Fibroblast of upper back skin (primary cell): ENCODE measurements at regions not wholly inside any gene's neighbourhood (a gene's known extent, or its start where the extent isn't known, plus 50 kb on each side); places are given as distances from the start of the nearest gene placed in this dataset.
"Not testable (repeated sequence)": the region's sequence is repeated elsewhere in the genome, so short reads cannot be mapped to it uniquely, and the experiment has no call there.

ENCODE experiments used
- DNase-seq: peaks from one replicate; pipeline ENCODE4 v3.0.0-alpha.2; 2013

DNA sequence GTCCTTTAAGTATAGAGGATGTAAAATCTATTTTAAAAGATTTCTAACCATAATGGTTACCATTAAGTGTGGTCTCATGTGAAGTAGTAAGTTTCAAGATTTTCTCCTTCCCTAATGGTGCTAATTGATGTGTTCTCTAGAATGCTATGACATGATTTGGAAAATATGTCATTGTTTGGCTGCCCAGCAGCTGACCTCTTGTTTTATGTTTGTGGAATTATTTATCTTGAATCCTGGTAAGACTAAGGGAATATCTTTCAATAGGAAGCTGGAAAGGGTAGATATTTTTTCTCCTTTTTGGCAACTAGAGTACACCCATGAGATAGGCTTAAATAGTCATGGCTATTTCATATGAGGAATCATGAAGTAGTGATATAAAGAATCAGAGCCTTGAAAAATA, 139.8 kb upstream of the CHODL start:
- DNase-seq, result no peak

DNA sequence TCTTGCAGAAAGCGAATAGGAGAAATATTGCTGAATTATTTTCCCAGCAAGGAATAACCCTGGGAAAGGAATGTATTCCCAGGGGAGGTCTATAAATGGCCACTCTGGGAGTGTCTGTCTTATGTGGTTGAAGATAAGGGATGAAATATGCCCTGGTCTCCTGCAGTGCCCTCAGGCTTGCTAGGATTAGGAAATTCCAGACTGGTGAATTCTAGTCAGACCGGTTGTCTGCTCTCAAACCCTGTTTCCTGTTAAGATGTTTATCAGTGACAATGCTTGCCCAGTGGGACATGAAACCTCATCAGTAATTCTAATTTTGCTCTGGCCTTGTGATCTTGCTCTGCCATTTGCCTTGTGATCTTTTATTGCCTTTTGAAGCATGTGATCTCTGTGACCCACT, 148.2 kb upstream of the CHODL start:
- not testable (repeated sequence) for DNase-seq

DNA sequence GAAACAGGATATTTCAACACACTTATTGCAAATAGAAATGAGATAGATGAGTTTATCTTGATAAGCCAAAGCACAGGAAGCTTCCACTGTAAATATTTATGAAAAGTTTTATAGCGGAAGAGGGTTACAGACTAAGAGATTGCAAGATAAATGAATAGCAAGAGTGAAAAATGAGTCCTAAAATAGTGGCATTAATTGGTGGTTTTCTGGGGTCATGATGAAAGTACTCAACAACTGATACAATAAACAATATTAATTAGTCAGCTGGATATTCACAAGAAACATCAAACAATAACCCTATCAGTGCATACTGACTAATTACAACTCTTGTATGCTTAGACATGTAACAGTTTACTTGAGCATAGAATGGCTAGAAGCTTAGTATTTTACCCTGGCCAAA, 154.8 kb upstream of the CHODL start:
- no peak for DNase-seq

DNA sequence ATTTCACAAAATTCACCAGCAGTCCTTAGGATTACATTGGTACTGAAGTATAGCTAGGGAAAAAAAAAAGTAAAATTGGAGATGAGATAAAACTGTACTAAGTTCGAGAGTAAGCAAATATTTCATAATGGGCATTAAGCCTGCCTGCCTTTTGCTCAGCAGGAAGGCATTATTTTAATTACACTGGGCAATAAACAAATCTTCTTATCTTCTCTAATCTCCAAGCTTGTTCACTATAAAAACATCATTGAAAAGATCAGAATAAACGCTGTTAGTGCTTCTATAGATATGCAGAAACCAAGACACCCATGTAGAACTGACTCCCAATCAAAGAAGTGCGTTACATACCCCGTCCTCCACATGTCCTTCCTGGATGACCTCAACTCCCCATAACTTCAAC, 174.2 kb upstream of the CHODL start:
- no peak for DNase-seq

DNA sequence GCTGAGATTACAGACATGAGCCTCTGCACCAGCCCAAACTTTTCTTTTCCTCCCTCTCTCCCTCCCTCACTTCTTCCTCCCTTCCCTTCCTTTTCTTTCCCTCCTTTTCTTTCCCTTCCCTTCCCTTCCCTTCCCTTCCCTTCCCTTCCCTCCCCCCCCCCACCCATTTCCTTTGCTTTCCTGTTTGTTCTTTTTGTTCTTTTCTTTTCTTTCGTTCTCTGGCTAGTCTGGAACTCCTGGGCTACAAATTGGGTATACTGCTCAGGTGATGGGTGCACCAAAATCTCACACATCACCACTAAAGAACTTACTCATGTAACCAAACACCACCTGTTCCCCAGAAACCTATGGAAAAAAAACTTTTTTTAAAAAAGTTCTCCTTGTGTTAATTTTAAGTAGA, 174.8 kb upstream of the CHODL start:
- DNase-seq, result no peak

DNA sequence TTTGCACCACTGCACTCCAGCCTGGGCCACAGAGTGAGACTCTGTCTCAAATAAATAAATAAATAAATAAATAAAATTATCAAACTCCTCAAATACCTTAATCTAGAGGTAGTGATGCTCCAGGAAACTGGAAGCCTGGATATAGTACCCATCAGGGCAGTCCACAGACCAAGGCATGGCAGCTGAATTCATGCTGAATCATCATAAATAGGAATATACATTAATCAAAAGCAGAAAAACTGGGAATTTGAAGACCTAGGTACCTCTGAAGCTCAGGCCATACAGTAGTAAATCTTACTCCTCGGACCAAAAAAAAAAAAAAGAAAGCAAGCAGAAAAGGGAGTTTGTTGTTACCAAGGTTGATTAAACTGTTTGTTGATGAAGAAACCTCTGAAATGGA, 184.2 kb upstream of the CHODL start:
- no peak for DNase-seq

DNA sequence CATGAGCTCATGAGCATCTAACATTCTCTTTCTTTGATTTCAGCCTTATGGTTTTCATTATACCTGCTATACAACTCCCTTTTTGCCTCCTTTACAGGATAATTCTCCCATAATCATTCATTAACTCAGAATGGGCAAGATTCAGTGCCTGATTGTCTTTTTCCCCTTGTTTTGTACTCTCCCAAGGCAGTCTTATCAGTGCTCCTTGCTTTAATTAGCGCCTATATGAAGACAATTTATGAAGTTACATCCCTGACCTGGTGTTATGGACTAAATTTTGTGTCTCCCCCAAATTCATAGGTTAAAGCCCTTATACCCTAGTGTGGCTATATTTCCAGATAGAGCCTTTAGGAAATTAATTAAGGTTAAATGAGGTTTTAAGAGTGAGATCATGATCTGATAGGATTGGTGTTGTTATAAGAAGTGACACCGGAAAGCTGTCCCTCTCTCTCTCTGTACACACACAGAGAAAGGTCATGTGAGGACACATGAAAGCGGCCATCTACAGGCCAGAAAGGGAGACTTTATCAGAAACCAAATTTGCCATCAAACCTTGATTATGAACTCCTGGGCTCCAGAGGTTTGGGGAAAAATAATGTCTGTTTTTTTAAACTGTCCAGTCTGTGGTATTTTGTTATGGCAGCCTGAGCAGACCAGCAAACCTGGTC, 185.8 kb upstream of the CHODL start:
- no peak for DNase-seq

DNA sequence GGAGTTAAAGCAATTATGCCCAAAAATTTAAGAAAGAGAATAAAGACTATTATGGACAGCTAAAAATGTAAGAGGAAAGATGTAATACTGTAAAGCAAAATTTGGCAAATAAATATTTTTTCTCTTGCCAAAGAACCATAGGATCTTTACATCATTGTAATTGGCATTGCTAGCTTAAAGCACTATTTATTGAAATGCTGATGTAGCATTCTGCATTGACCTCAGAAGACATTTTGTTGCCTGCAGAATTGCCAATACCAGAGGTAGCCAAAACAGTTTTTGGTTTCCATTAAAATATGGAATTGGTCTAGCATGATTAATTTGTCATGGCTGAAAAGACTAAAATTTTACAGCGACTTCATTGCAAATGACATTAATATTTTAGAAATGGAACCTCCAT, 191.5 kb upstream of the CHODL start:
- no peak for DNase-seq

DNA sequence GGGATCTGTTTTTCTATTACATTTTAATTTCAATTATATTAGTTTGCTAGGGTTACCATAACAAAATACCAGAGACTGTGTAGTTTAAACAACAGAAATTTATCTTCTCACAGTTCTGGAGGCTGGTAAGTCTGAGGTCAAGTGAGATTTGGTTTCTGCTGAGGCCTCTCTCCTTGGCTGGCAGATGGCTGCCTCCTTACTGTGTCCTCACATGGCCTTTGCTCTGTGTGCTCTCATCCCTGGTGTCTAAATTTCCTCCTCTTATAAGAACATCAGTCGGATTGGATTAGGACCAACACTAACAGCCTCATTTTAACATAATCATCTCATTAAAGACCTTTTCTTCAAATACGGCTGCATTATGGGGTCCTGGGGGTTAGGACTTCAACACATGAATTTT, 195.2 kb upstream of the CHODL start:
- no peak for DNase-seq

DNA sequence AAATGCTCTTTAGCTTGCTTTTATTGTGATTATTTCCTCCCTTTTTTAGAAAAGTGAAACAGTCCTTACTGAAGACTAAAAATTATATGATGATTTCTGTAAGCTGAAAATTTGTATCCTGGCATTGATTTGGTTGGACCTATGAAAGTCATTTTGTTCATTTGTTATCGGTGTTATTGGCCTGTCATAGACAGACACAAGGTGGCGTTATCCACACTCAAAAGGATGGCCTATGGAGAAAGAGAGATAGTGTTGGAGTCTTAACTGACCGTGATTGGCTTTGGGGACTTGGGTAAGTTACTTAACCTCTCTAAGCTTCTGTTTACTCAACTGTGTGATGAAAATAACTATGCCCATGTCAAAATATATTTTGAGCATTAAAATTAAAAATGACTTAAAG, 203.6 kb upstream of the CHODL start:
- DNase-seq, result peak; percentile 25

DNA sequence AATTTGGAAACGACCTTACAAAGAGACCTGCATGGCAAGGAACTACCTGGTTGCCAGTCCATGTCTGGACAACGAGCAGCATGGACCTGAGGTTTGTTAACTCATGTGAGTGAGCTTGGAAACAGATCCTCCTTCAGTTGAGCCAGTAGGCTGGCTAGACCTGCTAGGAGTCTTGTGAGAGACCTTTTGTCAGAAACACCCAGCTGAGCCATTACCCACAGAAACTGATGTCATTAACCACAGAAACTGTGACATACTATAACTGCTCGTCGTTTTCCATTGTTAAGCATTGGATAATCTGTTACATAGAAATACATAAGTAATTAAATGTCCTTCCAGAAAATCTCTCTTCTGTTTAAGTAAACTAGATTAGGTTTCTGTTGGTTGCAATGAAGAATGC, 211.1 kb upstream of the C21orf91 start:
- no peak for DNase-seq

DNA sequence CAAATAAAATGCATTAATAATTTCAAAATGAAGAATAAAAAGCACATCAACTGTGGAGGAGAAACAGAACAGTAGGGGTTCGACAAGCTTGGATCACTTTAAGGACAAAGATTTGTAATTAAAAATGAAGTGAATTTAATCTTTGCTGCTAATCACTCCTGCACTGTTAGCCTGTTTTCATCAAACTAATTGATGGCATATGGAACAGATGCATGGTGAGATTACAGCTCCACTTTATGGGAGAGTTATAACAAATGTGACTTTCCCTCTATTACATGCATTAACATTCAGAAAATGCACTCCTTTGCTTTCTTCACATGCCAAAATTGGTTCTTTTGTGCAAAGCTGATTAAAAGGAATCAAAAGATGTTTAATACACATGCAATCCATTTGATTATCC, 207.2 kb upstream of the C21orf91 start:
- no peak for DNase-seq

DNA sequence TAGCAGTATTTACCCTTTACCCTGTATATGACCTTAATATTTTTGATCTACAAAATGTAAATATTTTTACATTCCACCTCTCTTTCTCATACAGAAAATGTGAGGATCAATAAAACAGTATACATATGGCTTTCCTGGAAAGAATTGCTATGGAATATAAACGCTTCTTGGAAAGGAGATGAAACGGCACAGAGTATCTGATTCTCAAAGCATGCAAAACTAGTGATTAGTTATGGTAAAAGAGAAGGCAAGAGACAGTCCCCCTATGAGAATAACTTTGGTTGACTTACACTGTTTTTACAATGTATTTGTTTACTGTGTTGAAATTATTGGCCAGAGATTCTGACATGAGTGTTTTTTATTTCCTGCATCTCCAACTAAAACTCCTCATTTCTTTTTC, 204.6 kb upstream of the C21orf91 start:
- DNase-seq, result no peak

DNA sequence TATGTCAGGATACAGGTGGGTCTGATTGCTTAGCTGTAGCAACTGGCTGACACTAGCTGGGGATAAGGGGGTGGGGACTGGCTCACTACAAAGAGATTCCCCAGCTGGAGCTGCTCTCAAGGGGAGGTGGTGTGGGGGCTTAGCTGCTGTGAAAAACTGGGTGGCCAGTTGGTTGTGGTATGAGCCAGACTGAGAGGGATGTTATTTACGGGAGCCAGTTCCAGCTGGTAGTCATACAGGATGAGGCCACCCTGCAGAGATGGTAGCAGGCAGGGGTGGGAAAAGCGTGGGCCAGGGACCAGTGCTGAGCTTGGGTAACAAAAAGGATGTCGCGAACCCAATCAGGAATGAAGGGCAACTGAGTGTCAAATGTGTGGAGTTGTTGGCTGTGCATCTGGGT, 204.0 kb upstream of the C21orf91 start:
- DNase-seq, result no peak

DNA sequence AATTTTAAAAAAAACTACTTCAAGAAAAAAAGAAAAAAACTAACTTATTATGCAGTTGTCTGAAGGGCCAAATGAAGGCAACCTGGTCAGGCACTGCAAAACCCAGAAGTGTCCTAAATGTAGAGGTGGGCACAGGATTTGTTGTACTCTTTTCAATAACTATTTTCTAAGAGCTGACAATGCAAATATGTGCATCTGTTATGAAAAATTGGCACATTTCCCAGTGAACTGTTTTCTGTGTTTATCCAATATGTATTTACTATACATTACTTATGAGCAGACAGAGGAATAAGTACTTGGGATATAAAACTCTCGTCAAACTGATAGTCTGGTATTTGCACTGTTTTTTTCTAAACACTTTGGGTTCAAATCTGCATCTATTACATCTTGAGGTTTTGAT, 188.0 kb upstream of the C21orf91 start:
- DNase-seq, result no peak

DNA sequence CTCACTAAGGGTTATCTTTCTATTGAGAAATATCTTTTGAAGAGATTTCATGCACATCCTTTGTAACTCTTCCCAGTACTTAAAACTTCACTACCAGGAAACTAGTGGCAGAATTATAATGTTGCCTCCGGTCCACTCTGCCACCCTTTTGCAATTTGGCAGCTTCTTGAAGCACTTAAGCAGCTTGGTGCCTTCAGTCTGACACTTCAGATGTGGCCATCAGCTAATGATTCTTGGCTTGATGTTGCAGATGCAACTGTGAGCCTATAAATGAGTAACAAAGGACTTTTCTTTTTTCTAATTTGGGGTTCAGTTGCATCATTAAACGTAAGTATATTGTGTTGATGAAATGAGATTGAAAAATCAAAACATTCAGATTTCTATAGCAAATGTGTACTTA, 187.5 kb upstream of the C21orf91 start:
- no peak for DNase-seq

DNA sequence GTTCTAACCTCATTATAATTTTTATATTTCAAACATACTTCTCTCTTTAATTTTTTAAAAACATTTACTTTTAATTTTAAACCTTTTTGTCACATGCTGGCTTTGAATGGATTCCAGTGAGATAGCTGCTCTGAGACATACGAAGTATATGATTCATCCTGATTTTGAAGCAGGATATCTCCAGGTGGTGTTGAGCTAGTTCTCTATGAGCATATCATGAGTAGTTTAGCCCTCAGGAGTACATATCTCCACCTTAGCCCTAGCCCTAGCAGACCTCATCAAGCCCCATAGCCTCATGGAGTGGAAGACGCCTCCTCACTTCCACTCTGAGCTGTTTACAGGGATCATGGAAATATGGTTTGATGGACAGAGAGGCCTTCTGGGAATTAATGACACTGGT, 183.2 kb upstream of the C21orf91 start:
- no peak for DNase-seq

DNA sequence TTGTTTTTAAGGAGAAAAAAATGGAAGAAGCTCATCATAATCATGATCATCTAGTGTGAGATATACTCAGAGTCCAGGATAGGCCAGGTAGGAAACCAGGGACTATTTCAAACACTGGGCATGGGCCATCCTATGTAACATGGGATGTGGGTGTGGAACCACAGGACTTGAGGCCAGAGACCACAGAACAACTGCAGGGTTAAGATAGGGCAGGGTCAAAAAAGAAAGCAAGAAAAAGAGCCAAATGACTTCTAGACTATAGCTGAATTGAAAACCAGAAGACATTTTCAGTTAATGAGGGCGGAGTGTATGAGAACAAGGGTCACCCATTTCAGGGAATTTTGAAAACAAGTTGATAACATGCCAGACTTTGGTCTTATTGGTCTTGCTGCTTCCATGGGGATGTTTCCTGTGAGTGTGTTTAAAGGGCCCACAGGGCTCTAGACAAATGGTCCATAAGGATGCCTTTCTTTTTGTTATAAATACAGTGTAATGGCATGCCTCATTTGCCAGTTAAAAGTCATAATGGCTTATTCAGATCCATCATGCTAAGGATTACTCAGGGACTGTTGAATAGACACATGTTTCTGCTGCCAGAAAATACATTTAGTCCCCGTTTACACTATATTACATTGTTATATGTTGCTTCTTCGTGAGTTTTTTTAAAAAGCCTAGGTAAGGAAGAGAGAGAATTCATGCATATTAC, 182.0 kb upstream of the C21orf91 start:
- DNase-seq, result no peak

DNA sequence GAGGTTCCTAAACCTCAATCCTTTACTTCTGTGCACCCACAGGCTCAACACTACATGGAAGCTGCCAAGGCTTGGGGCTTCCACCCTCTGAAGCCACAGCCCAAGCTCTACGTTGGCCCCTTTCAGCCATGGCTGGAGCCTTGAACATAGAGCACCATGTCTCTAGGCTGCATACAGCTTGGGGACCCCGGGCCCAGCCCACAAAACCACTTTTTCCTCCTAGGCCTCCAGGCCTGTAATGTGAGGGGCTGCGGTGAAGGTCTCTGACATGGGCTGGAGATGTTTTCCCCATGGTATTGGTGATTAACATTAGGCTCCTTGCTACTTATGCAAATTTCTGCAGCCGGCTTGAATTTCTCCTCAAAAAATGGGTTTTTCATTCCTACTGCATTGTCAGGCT, 179.4 kb upstream of the C21orf91 start:
- not testable (repeated sequence) for DNase-seq

DNA sequence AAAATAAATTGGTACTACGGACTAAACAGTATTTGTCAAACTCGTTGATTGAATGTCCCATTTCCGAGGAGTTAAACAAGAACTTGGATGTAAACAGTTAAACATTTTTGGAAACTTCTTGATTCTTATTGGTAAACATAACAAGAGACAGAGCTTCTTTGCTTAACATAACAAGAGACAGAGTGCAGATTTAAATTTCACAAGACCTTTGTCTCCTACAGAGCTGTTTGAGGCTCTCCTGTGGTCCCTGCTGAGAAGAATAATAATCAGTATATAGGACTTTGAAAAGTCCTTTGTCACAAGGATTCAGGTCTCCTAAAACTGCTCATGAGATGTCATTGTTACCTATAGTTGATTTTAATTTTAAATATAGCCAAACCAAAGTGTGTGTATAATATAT, 170.6 kb upstream of the C21orf91 start:
- no peak for DNase-seq

DNA sequence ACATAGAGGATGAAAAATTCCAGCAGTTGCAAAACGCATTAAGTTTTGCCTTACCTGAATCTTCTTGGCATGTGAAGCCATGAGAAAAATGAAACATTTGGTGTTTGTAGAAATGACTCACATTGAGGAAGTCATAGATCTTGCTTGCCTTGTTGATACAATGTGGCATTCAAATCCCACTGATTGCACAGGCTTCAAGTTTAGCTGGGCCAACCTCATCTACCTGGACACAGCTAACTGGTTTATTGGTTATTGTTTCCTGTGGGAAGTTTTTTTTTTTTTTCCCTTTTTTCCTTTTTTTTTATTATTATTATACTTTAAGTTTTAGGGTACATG, 168.9 kb upstream of the C21orf91 start:
- DNase-seq, result no peak

DNA sequence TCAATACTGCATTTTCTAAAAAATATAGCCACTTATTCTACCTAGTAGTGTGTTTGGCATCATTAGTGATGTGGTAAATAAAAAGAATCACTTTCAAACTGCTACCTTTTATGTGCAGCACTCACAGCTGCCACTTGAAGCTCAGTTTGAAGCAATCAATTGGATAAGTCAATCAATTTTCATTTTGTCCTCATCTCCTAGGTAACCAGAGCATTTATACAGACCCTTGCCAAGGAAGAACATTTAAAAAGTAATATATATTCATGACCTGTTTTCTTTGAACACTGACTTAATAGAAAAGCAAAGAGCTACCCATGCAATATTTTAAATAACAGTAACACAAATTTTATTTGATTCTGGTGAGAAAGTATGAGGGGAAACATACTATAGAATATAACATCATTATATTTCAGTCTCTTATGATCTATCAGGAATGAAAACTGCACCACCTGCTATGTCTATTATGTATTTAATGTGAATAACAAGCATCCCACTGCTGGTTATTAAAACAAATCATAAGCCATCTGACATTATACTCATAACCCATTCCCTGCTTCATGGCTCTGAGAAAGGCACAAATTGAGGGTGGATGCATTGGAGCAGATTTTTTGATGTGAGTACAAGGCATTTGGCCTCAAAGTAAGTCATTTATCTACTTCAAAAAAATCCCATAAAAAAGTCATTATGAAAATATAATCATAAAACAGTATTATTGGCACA, 168.4 kb upstream of the C21orf91 start:
- no peak for DNase-seq

DNA sequence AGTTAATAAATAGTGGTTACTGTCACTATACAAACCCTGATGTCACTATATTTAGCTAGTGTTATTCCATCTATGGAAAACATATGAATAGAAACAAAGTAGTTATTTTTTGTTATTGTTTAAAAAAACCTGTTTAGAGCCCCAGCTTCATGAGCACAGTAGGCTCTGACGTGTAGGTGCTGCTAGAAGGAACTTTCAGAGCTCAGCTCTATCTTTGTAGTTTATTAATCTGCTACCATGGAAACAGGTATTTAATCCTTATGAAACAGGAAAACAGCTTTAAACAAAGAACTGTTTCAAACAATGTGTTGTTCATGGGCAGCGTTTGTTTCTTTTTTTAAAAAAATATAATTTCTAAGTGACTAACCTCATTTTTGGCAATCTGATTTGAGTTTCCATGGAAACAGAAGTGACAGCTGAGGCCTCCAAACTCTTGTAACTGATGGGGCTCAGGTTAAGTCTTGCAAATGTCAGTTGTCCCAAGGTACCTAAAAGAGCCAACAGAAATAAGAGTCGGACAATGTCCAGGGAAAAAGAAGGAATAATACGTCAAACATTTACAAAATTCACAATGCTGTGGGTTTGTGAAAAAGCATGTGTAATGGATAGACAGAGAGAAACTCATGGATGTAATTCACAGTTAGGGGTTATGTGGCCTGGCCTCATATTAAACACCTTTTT, 162.0 kb upstream of the C21orf91 start:
- DNase-seq, result no peak

DNA sequence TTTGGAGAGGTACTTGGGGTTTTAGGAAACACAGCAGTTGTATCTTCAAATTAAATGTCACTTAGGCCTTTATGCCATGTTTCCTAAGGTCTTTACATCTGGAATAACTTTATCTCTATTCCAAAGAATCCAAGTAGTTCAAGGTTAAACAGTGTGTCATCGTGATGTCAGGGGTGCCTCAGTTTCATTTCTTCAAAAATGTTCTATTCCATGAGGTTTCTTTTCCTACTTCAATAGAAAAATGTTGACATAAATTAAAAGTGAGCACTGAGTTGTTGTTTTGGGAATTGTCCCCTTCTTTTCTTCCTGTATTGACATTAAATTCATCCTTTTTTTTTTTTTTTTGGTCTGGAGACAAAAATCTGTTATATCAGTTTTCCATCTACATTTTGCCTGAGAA, 160.6 kb upstream of the C21orf91 start:
- no peak for DNase-seq
